Brain microvascular endothelial cell (primary cell): ENCODE measurements at regions not wholly inside any gene's neighbourhood (a gene's known extent, or its start where the extent isn't known, plus 50 kb on each side); places are given as distances from the start of the nearest gene placed in this dataset.

Source experiments
- DNase-seq: peaks from one replicate; pipeline ENCODE4 v3.0.0-alpha.2; 2020
- H3K27ac ChIP-seq: fragments of 250-450 bp; sonication (Bioruptor Pico); 2 replicates; pipeline ENCODE4 v1.5.1; 2020; ENCODE audit warnings: mild to moderate bottlenecking, moderate library complexity
- H3K27me3 ChIP-seq: fragments of 250-450 bp; sonication (Bioruptor Pico); replicated peaks from 2 replicates; pipeline ENCODE4 v1.5.1; 2020; ENCODE audit warnings: mild to moderate bottlenecking
- H3K36me3 ChIP-seq: fragments of 250-450 bp; sonication (Bioruptor Pico); replicated peaks from 2 replicates; pipeline ENCODE4 v1.5.1; 2020; ENCODE audit warnings: mild to moderate bottlenecking
- H3K4me3 ChIP-seq: 2 replicates; pipeline ENCODE4 v1.5.1; 2011; ENCODE audit warnings: low read depth, mild to moderate bottlenecking, control low read depth, low read length, moderate library complexity
- in situ Hi-C: cut with HindIII; loops from 2 replicates; pipeline ENCODE4 v1.10.0; 2017; ENCODE audit warnings: low sequenced_read_pairs, low pct_ligation_motif_present
- TF ChIP-seq, protein P1 (sequence below): IDR thresholded peaks from 2 replicates; pipeline ENCODE4 v1.5.1; 2011; ENCODE audit warnings: low read depth, mild to moderate bottlenecking, moderate library complexity, low read length, control low read depth, inconsistent platforms; ENCODE audit errors: missing control alignments

DNA sequence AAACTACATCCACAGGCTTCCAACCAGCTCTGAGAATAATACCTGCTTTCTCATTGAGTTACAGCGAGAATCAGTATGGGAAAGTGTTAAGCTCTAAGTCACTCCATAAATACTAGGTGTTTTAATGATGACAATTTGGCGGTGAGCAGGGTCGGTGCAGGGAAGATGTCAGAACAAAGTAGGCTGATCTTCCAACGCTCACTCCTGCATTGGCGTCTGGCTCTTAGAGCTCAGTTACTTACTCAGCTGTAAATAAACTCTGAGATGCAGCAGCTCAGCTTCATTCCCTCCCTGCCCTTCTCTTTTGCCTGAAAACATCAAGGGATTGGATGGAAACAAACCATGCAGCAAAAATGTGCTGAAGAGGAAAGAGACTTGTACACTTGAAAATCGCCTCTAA is 102.5 kb upstream of the SPACA1 start:
- H3K27ac ChIP-seq: no peak overlapping the region
- in situ Hi-C loops: no loop called here
- H3K27me3 ChIP-seq: no peaks in the 10 kb centered on the region
- TF ChIP-seq, protein P1, sequence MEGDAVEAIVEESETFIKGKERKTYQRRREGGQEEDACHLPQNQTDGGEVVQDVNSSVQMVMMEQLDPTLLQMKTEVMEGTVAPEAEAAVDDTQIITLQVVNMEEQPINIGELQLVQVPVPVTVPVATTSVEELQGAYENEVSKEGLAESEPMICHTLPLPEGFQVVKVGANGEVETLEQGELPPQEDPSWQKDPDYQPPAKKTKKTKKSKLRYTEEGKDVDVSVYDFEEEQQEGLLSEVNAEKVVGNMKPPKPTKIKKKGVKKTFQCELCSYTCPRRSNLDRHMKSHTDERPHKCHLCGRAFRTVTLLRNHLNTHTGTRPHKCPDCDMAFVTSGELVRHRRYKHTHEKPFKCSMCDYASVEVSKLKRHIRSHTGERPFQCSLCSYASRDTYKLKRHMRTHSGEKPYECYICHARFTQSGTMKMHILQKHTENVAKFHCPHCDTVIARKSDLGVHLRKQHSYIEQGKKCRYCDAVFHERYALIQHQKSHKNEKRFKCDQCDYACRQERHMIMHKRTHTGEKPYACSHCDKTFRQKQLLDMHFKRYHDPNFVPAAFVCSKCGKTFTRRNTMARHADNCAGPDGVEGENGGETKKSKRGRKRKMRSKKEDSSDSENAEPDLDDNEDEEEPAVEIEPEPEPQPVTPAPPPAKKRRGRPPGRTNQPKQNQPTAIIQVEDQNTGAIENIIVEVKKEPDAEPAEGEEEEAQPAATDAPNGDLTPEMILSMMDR: no peak
- H3K4me3 ChIP-seq: no peak overlapping the region
- no peak for DNase-seq
- H3K36me3 ChIP-seq: no peaks in the 10 kb centered on the region

DNA sequence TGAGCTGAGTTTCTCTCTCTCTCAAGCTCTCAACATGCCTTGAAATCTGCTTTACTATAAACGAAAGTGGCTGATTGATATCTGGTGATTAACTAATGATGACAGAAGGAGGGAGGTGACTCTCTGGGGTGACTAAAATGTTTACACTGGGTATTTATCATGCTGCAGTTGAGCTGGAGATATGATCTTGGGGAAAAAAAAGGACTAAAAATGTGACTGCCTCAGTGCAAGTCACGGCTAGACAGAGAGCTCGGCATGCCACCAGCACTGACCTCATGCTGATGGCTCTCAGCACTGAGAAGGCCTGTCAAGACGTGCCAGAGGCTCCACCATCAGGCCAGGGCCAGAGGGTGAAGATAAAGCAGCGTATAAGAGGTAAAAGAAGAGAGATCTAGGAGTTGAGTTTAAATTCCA is 103.1 kb upstream of the SPACA1 start:
- peak; percentile 74 for DNase-seq
- Histone ChIP-seq H3K27me3 (no peaks in the 10 kb centered on the region), H3K4me3 (no peak overlapping the region), H3K36me3 (no peaks in the 10 kb centered on the region), H3K27ac (no peak overlapping the region)
- TF ChIP-seq, protein P1: peak; percentile 24
- in situ Hi-C loops: no loop called here

DNA sequence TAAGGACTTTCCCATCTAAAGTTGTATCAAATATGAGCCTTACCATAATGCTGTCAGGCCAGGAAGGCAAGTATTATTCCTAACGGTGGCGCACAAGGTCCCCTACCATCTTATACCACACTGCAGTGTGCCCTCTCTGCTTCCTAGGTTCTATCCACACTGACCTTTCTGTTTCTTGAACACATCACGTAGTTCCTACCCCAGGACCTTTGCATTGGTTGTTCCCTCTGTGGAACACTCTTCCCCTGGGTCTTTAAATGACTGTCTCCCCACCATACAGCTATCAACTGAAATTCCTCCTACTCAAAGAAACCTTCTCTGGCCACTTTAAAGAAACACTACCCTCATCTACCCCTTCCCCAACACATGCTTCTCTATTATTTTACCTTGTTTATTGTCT is 104.5 kb upstream of the SPACA1 start:
- Histone ChIP-seq H3K27ac (no peak overlapping the region), H3K4me3 (no peak overlapping the region), H3K36me3 (no peaks in the 10 kb centered on the region), H3K27me3 (no peaks in the 10 kb centered on the region)
- in situ Hi-C loops: no loop called here
- TF ChIP-seq, protein P1: no peak
- no peak for DNase-seq

DNA sequence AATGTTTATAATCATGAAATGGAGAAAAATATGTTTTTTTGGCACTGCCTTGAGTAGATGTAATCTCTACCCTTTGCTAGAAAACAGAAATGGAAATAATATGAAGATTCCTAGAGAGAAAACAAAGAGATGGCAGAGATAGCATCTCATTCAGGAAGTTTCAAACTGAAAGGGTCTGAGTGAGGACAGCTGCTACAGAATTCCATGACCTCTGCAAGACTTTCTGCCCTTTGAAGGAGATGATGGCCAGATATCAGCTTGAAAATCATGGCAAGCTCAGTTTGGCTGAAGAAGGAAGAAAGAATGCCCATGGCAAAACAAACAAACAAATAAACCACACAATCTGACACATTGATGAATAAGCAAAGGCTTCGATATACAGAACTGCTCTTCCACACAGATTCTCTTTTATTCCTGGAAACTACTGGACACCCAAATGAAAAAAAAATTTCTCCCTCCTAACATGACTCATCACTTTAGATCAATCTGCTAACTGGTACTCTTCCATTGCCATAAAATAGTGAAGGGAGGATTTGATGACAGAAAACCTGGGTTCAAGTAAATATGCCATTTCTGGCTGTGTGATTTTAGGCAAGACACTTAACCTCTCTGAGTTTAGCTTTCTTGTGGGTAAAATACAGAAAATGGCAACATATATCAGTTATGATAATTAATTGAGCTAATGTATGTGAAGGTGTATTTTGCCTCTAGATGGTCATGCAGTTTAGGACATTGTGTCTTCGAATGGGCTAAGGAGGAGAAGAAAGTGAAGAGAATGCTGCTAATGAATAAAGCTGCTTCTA is 105.9 kb upstream of the SPACA1 start:
- Histone ChIP-seq H3K36me3 (no peaks in the 10 kb centered on the region), H3K27ac (no peak overlapping the region), H3K4me3 (no peak overlapping the region), H3K27me3 (no peaks in the 10 kb centered on the region)
- in situ Hi-C loops: no loop called here
- DNase-seq: no peak
- TF ChIP-seq, protein P1: no peak

DNA sequence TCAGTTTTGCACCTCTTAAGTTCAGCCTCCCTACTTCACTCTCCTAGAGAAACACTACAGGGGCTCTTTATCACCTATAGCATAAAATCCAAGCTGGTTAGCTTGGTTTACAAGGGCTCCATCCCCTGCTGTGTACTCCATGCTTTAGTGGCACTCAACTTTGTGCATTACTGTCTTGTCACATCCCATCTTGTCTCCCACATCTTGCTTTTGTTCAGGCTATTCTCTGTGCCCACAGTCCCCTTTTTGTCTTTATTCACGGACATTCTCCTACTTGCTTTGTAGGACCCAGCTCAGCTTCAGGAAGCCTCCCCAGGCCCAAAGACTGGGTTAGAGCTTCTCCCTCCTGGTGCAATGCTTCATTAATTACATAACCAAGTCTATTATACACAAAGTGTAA is 107.9 kb upstream of the SPACA1 start:
- Histone ChIP-seq H3K27me3 (no peaks in the 10 kb centered on the region), H3K27ac (no peak overlapping the region), H3K4me3 (no peak overlapping the region), H3K36me3 (no peaks in the 10 kb centered on the region)
- no peak for DNase-seq
- TF ChIP-seq, protein P1: no peak
- in situ Hi-C loops: no loop called here

DNA sequence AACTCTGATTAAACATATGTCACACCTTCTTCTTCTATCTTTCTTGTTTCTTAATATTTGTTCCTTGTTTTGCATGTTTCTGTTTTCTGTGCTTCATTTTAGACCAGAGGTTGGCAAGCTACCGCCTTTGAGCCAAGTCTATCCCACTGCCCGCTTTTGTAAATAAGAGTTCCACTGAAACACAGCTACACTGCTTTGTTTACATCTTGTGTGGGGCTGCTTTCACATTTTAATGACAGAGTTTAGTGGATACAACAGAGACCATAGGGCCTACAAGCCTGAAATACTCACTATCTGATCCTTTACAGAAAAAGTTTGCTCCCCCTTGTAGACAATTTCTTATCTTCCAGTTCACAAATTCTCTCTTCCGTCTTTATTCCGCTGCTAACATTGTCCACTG is 109.4 kb upstream of the SPACA1 start:
- DNase-seq: no peak
- Histone ChIP-seq H3K4me3 (no peak overlapping the region), H3K27ac (no peak overlapping the region), H3K27me3 (no peaks in the 10 kb centered on the region), H3K36me3 (no peaks in the 10 kb centered on the region)
- TF ChIP-seq, protein P1: no peak
- in situ Hi-C loops: no loop called here
